HG02870 (cell line): ENCODE measurements at regions not wholly inside any gene's neighbourhood (a gene's known extent, or its start where the extent isn't known, plus 50 kb on each side); places are given as distances from the start of the nearest gene placed in this dataset.

Experiments used
- ATAC-seq: cut with Tn5 transposase; IDR thresholded peaks from one replicate; pipeline ENCODE4 v1.9.1; 2021; ENCODE audit warnings: mild to moderate bottlenecking, moderate library complexity; ENCODE audit not compliant: unreplicated experiment

- no peak for ATAC-seq
Measured at GRCh38 chr12:59252731-59253130, 332.4 kb upstream of the LRIG3 start.

- no peak for ATAC-seq
Measured at GRCh38 chr12:59250766-59251165, 330.5 kb upstream of the LRIG3 start.

- no peak for ATAC-seq
Measured at GRCh38 chr12:59240048-59240447, 319.7 kb upstream of the LRIG3 start.

- ATAC-seq, result no peak
Measured at GRCh38 chr12:59234391-59234790, 314.1 kb upstream of the LRIG3 start.

DNA sequence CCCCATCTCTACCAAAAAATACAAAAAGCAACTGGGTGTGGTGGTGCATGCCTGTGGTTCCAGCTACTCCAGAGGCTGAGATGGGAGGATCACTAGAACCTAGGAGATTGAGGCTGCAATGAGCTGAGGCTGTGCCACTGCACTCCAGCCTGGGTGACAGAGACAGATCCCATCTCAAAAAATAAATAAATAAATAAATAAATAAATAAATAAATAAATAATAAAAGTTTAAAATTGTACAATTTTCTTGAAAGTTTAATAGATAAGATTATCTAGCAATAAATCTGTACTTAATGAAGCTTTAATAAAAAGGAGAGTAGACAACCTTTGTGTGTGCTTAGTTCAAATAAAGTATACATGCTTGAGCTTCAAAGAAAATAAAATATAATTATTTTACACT is 310.0 kb upstream of the LRIG3 start:
- no peak for ATAC-seq

- no peak for ATAC-seq
Measured at GRCh38 chr12:59219148-59219547, 298.8 kb upstream of the LRIG3 start.

DNA sequence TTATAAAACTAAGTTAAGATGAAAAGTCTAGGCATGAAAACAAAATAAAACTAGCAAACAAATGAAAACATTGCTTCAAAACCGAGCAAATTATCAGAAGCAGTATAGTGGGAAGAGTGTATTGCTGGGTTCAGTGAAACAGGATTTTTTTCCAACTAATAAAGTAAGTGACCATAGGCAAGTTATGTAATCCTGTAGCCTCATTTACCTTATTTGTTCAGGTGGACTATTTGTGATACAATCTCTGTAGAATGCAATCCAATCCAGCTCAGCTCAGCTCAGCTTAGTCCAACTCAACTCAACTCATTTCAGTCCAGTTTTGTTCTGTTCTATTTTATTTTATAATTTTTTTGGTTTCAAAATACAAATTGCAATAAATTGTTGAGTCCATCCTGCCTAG is 276.7 kb upstream of the LRIG3 start:
- ATAC-seq, result no peak

- no peak for ATAC-seq
Measured at GRCh38 chr12:59194794-59195193, 274.5 kb upstream of the LRIG3 start.

DNA sequence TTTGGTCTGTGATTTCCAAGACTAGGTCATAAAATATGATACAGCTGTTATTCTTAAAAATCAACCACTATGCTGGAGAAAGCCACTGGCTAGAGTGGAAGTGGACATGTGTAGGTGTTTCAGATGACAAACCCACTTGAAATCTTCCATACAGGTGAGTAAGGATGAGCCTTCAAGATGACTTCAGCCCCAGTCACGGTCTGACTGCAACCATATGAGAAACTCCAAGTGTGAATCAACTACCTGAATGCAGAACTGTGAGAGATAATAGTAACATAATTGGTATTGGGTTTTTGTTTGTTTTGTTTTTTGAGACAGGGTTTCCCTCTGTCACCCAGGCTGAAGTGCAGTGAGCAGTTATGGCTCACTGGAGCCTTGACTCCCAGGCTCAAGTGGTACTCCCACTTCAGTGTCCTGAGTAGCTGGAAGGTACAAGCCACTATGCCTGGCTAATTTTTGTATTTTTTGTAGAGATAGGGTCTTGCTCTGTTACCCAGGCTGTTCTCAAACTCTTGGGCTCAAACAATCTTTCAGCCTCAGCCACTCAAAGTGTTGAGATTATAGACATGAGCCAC is 273.3 kb upstream of the LRIG3 start:
- ATAC-seq, result no peak

DNA sequence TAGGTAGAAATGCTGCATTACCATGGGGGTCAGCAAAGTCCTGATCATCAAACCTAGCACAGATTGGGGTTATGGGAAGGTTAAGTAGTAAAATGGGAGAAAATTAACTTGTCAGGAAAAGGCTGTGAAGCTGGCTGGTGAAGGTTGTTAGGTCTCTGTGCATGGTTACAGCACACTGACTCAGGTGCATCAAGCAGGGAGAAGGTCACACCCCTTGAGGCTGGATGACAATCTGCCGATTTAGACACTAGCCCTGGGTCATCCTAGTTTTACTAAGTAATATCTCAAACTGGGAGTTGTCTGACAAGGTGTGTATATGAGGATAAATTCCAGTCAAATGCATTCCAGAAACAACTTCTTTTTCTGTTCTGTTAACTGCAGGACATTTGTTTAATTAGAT is 271.1 kb upstream of the LRIG3 start:
- no peak for ATAC-seq

DNA sequence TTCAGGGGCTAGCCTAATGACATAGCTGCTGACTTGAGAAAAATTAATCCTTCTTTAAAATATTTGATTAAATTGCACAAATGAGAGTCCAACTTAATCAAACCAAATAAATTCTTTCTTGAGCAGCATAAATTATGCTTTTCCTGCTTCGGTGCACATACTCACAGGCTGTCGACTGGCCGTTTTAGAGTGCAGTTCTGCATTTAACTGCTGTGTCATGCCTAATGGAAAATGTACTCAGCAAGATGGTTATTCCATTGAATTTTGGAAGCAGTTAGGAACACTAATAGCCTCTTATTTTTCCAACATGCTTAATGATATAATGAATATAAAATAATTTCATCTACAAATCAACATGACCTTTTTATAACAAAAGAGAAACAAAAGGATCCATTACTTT is 266.1 kb upstream of the LRIG3 start:
- no peak for ATAC-seq

GRCh38 chr12:59185295-59185694 is 265.0 kb upstream of the LRIG3 start:
- ATAC-seq, result no peak

DNA sequence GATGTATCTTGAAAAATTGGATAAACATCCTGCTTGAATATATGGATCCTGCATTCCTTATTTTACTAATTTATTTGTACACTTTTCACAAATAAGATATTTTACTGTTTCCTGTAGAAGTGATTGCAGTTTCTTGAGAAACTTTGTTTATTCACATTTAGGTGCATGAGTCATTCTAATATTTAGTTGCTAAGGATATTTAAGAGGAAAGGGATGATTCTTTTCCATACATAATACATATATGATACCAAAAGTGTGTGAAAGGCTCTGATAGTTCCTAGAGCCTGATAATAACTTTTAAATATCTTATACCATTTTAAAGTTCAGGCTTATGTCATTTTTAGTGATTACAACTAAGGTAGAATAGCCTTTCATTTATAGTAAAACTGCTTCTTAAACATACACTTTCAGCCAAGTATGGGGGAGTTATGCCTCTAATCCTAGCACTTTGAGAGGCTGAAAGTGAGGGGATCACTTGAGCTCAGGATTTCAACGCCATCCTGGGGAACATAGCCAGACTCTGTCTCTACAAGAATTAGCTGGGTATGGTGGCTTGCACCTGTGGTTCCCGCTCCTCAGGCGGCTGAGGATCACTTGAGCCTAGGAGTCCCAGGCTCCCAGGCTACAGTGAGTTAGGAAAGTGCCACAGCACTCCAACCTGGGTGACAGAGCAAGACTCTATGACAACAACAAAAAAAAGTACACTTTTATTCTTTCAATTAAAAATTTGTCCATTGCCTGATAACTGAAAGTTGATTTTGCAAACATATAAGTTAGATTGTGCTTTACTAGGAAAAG is 262.6 kb upstream of the LRIG3 start:
- ATAC-seq, result no peak

- no peak for ATAC-seq
Measured at GRCh38 chr12:59182191-59182590, 261.9 kb upstream of the LRIG3 start.

DNA sequence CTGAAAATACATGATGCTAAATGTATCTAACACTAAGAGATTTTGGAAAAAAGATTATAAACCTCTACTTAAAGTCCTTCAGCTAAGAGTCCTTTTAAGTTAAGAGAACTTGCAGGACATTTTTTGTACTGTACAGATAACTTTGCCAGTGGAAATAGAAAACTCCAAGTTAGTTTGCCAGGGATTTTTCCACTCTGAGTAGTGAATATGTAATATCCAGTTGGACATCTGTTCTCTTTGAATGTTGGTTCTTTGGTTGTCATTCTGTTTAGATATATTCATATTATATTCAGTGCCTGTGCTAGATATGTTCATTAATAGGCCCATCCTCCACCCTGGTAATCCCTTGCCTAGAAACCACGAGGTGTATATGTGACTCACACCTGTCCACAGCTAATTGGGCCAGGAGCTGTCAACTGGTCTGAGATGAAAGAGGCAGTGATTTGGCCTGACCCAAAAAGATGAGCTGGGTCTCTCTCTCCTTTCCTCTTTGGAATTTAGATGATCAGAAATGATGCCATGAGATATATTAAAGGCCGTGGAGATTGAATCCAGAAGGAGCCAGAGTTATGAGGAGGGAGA is 261.0 kb upstream of the LRIG3 start:
- ATAC-seq, result no peak

- no peak for ATAC-seq
Measured at GRCh38 chr12:59179231-59179630, 258.9 kb upstream of the LRIG3 start.

DNA sequence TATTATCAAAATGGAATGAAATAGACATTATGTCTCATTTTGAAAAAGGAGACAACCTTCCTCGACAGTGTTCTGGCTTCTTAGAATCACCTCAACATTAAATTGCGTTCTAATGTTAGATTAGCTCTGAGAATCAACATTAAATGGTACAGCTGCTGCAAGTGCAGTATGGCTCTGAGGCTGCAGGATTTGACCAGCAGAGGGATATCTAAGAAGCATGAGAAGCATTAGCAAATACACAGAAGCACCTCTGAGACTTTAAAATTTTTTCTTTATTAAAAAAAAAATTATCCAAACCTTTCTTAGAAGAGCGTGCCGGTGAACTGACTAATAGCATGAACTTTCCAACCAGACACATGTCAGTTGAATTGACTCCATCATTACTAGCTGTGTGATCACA is 253.4 kb upstream of the LRIG3 start:
- ATAC-seq, result no peak

DNA sequence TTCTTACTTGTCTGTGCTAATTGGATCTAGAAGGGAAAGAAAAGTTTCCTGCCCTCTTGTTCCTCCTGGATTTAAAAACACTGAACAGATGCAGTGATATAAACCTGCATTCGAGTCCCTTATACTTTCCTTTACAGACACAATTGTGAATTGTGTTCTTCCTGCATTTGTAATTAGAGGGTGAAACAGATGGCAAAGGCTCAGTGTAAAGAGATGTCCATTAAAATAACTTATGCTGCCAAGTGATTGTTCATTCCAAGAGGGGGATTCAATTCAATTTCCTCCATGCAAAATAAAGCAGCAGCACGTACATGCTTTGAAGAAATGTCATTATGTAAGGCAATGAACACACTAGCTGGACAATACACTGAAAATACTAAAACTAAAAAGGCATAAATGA is 248.3 kb upstream of the LRIG3 start:
- no peak for ATAC-seq

- ATAC-seq, result no peak
Measured at GRCh38 chr12:59166457-59166856, 246.2 kb upstream of the LRIG3 start.

DNA sequence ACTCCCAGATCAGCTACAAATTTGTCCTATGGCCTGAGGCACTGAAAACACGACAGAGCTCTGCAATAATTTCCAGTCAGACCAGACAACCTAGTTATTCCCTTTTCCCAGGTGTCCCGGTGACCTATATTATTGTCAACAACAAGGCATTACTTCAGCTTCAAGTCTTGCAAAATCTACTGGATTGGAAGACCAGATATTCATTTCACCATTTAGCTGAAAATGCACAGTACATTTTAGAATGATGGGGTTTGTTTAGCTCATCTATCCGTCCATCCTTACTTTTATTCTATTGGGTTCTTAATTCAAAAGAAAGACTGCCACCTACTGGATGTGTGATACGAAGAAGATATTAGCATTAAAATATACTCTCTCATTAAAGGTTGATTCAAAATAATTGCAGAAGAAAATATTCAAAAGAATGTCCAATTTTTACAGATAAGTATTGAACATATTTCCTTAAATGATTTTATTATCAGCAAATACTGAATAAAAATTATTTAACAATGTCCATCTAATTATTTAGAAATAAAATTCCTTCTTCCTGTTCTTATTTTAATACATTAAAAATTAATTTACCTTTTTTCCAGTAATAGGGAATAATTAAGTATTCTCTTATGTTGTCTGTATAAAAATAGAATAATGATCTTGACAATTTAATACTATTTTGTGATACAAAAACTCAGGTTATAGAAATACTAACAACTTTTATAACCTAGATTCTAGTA is 244.9 kb upstream of the LRIG3 start:
- no peak for ATAC-seq

DNA sequence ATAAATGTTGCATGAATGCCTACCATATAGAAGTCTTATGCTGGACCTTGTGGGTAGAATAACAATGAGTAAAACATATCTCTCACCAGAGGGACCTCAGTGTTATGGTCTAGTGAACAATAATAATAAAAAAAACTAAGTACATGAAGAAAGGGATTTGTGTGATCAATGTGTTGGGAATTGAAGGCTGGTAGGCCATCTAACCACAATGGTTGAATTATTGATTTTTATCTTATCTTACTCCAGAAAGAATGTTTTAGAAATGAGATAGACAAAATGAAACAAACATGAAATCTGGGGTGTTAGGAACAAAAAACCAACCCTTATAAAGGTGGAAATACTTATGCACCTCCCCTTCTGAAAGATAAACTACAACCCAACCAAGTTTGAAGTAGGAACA is 243.9 kb upstream of the LRIG3 start:
- ATAC-seq, result no peak

DNA sequence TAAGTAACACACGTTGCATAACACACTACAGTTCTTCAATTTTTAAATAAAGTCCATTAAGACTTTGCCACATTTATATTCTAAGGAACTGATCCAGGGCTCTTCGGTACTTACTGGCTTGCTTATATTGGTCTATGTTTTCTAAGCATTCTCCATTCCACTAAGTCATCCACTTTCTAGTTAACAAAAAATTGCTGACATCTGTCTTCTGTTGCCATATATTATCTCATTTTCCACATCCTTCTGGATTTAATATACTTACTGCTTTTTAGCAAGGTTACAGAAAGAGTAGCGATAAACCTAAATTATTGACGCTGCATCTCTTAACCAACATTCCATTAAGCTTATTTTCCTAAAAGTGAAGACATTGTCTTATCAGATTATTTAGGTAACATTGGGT is 238.4 kb upstream of the LRIG3 start:
- ATAC-seq, result no peak
